Panc1 (cell line): ENCODE measurements at regions not wholly inside any gene's neighbourhood (a gene's known extent, or its start where the extent isn't known, plus 50 kb on each side); places are given as distances from the start of the nearest gene placed in this dataset.

Source experiments
- ATAC-seq: fragments of 200-7000 bp; cut with Tn5 transposase; 2 replicates; pipeline ENCODE4 v1.9.1; 2020; ENCODE audit warnings: mild to moderate bottlenecking, moderate library complexity
- BruUV-seq: library from RNA; stranded (reverse); fragments of 400-500 nt; replicated peaks from 2 replicates; lab custom pipeline; 2021; lab: Mats Ljungman, UMichigan
- CTCF ChIA-PET: fragments of 300-600 bp; sonication (Branson Sonifier 250); formaldehyde crosslinking; loops from one replicate; lab custom pipeline; 2022; ENCODE audit warnings: antibody characterized with exemption; lab: Charles Lee
- POLR2A ChIA-PET: fragments of 300-600 bp; sonication (Branson Sonifier 250); formaldehyde crosslinking; loops from one replicate; lab custom pipeline; 2022; ENCODE audit warnings: antibody characterized with exemption; lab: Charles Lee
- DNase-seq: peaks from one replicate; pipeline ENCODE4 v3.0.0-alpha.2; 2010; ENCODE audit warnings: low read depth, low spot score
- H3K27ac ChIP-seq: 2 replicates; pipeline ENCODE4 v1.5.1; 2011; ENCODE audit warnings: mild to moderate bottlenecking, low read length, inconsistent platforms
- H3K27me3 ChIP-seq: fragments of 200-500 bp; sonication (Bioruptor generic); 2 replicates; pipeline ENCODE4 v1.6.0; 2014; ENCODE audit warnings: low read length, inconsistent platforms; ENCODE audit not compliant: control insufficient read depth, insufficient read depth
- H3K36me3 ChIP-seq: fragments of 200-500 bp; sonication (Bioruptor generic); 2 replicates; pipeline ENCODE4 v1.5.1; 2014; ENCODE audit warnings: inconsistent platforms, mild to moderate bottlenecking, low read length, moderate library complexity; ENCODE audit not compliant: control insufficient read depth, insufficient read depth
- H3K4me1 ChIP-seq: 2 replicates; pipeline ENCODE4 v1.5.1; 2011; ENCODE audit warnings: inconsistent platforms, mild to moderate bottlenecking, low read length, moderate library complexity; ENCODE audit not compliant: control insufficient read depth, insufficient read depth
- H3K4me3 ChIP-seq, 2 experiments: 2 replicates each; pipeline ENCODE4 v1.5.1; 2011 to 2012; ENCODE audit warnings: low read depth in 2 of 2, low read length in 2 of 2, mild to moderate bottlenecking in 2 of 2, inconsistent platforms in 1 of 2, moderate library complexity in 1 of 2
- H3K9me3 ChIP-seq: fragments of 200-500 bp; sonication (Bioruptor generic); 2 replicates; pipeline ENCODE4 v1.5.1; 2014; ENCODE audit warnings: low read depth, mild to moderate bottlenecking, inconsistent platforms, low read length, moderate library complexity; ENCODE audit not compliant: control insufficient read depth, insufficient read depth
- CTCF ChIP-seq: fragments of 450-650 bp; IDR thresholded peaks from 2 replicates; pipeline ENCODE4 v1.5.1; 2017; ENCODE audit warnings: mild to moderate bottlenecking
- POLR2AphosphoS5 ChIP-seq: IDR thresholded peaks from 2 replicates; pipeline ENCODE4 v1.6.1; 2012; ENCODE audit warnings: mild to moderate bottlenecking, low read depth, low read length, moderate library complexity
- REST ChIP-seq, 2 experiments: IDR thresholded peaks; 2 replicates each; pipeline ENCODE4 v1.6.1; 2011 to 2012; ENCODE audit warnings: low read depth in 2 of 2, control low read depth in 1 of 2, low read length in 1 of 2, mild to moderate bottlenecking in 1 of 2, moderate library complexity in 1 of 2; ENCODE audit not compliant: insufficient read depth in 1 of 2
- SIN3A ChIP-seq: IDR thresholded peaks from 2 replicates; pipeline ENCODE4 v1.6.1; 2012; ENCODE audit warnings: low read depth, mild to moderate bottlenecking, low read length, moderate library complexity, borderline replicate concordance; ENCODE audit not compliant: insufficient read depth
- TCF7L2 ChIP-seq: IDR thresholded peaks from 2 replicates; pipeline ENCODE4 v1.6.1; 2011; ENCODE audit warnings: mild to moderate bottlenecking, low read depth, low read length, inconsistent platforms
- in situ Hi-C: cut with HindIII; loops from 2 replicates; pipeline ENCODE4 v1.10.0; 2016; ENCODE audit warnings: low sequenced_read_pairs, low pct_unique_long_range_greater_than_20kb
- intact Hi-C: fragments of 100-400 bp; cut with micrococcal nuclease; formaldehyde crosslinking; loops from one replicate; pipeline ENCODE4 v1.10.0; 2022; ENCODE audit not compliant: unreplicated experiment

GRCh38 chr2:11056614-11057013 lies 98.7 kb upstream of the SLC66A3 start:
- CTCF ChIA-PET: no interaction called here
- H3K36me3 ChIP-seq: no peaks in the 10 kb centered on the region
- no peak overlapping the region for H3K27ac ChIP-seq
- no peak for TF ChIP-seq SIN3A
- no peaks in the 10 kb centered on the region for H3K4me1 ChIP-seq
- H3K4me3 ChIP-seq: no peak overlapping the region
- peaks cover 8% of the 10 kb centered on the region for H3K9me3 ChIP-seq
- DNase-seq (no peak), ATAC-seq (no peak)
- in situ Hi-C loops: no loop called here
- H3K27me3 ChIP-seq: peaks cover 18% of the 10 kb centered on the region; the same call in 1 of the 2 replicates
- POLR2A ChIA-PET: no interaction called here
- BruUV-seq: no TSS peak
- intact Hi-C loops: no loop called here

GRCh38 chr2:11057031-11057430 lies 98.2 kb upstream of the SLC66A3 start:
- no peak overlapping the region for H3K27ac ChIP-seq
- TF ChIP-seq POLR2AphosphoS5: no peak
- no peak for TF ChIP-seq SIN3A
- no peak for TF ChIP-seq CTCF
- no peak for TF ChIP-seq TCF7L2
- no peak for TF ChIP-seq REST (IDR thresholded peaks at IDR 0.05; ENCODE audit: insufficient read depth in 1 of 2, low read depth in 2 of 2, low read length in 1 of 2)
- H3K4me3 ChIP-seq: no peak overlapping the region
- CTCF ChIA-PET: interaction anchor here (0.6 kb wide), 1 partner anchor 525 kb away, joined by 4 read pairs; no protein-coding TSS in a partner anchor
- intact Hi-C loops (no loop called here), in situ Hi-C loops (no loop called here)
- peaks cover 18% of the 10 kb centered on the region; the same call in 1 of the 2 replicates for H3K27me3 ChIP-seq
- no peaks in the 10 kb centered on the region for H3K36me3 ChIP-seq
- peaks cover 11% of the 10 kb centered on the region for H3K9me3 ChIP-seq
- ATAC-seq (no peak), DNase-seq (no peak)
- POLR2A ChIA-PET: no interaction called here
- no peaks in the 10 kb centered on the region for H3K4me1 ChIP-seq
- no TSS peak for BruUV-seq

GRCh38 chr2:11058129-11058528 lies 97.1 kb upstream of the SLC66A3 start:
- no peak overlapping the region for H3K4me3 ChIP-seq
- CTCF ChIA-PET: no interaction called here
- H3K27ac ChIP-seq: no peak overlapping the region
- no TSS peak for BruUV-seq
- intact Hi-C loops (no loop called here), in situ Hi-C loops (no loop called here)
- peaks cover 12% of the 10 kb centered on the region for H3K9me3 ChIP-seq
- no peaks in the 10 kb centered on the region for H3K4me1 ChIP-seq
- no peak for DNase-seq
- TF ChIP-seq SIN3A (no peak), CTCF (no peak), REST (IDR thresholded peaks at IDR 0.05; ENCODE audit: insufficient read depth in 1 of 2, low read depth in 2 of 2, low read length in 1 of 2) (no peak), TCF7L2 (no peak), POLR2AphosphoS5 (no peak)
- ATAC-seq: no peak
- H3K27me3 ChIP-seq: peaks cover 18% of the 10 kb centered on the region; the same call in 1 of the 2 replicates
- no peaks in the 10 kb centered on the region for H3K36me3 ChIP-seq
- POLR2A ChIA-PET: no interaction called here
